GM18511 (cell line): ENCODE measurements at regions not wholly inside any gene's neighbourhood (a gene's known extent, or its start where the extent isn't known, plus 50 kb on each side); places are given as distances from the start of the nearest gene placed in this dataset.
"Not testable (repeated sequence)": the region's sequence is repeated elsewhere in the genome, so short reads cannot be mapped to it uniquely, and the experiment has no call there.

Experiments used
- ATAC-seq: cut with Tn5 transposase; IDR thresholded peaks from one replicate; pipeline ENCODE4 v1.9.1; 2021; ENCODE audit warnings: mild to moderate bottlenecking, moderate library complexity; ENCODE audit not compliant: unreplicated experiment

DNA sequence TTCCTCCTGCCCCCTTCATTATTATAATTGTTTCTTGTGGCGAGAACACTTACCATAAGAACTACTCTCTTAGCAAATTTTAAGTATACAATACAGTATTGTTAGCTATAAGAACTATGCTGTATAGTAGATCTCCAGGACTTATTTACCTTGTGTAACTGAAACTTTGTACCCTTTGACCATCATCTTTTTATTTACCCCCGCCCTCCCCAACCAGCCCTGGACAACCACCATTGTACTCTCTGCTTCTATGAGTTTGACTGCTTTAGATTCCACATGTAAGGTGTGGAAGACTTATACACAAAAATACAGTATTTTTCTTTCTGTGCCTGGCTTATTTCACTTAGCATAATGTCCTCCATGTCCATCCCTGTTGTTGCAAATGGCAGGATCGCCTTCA lies 161.1 kb downstream of the PHF8 start:
- ATAC-seq, result no peak

- ATAC-seq, result no peak
Measured at GRCh38 chrX:53882331-53882730, 161.9 kb downstream of the PHF8 start.

- not testable (repeated sequence) for ATAC-seq
Measured at GRCh38 chrX:53880786-53881185, 163.5 kb downstream of the PHF8 start.

DNA sequence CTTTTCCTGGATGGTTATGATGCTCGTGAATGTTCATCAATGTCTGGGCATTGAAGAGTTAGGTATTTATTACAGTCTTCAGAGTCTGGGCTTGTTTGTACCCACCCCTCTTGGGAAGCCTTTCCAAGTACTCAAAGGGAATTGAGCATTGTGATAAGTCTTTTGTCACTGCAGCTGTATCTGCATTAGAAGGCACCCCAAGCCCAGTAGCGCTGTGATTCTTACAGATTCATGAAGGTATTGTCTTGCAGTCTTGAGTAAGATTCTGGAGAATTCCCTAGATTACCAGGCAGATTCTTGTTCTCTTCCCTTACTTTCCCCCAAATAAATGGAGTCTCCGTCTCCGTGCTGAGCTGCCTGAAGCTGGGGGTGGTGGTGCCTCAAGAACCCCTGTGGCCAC lies 173.4 kb upstream of the HUWE1 start:
- no peak for ATAC-seq

DNA sequence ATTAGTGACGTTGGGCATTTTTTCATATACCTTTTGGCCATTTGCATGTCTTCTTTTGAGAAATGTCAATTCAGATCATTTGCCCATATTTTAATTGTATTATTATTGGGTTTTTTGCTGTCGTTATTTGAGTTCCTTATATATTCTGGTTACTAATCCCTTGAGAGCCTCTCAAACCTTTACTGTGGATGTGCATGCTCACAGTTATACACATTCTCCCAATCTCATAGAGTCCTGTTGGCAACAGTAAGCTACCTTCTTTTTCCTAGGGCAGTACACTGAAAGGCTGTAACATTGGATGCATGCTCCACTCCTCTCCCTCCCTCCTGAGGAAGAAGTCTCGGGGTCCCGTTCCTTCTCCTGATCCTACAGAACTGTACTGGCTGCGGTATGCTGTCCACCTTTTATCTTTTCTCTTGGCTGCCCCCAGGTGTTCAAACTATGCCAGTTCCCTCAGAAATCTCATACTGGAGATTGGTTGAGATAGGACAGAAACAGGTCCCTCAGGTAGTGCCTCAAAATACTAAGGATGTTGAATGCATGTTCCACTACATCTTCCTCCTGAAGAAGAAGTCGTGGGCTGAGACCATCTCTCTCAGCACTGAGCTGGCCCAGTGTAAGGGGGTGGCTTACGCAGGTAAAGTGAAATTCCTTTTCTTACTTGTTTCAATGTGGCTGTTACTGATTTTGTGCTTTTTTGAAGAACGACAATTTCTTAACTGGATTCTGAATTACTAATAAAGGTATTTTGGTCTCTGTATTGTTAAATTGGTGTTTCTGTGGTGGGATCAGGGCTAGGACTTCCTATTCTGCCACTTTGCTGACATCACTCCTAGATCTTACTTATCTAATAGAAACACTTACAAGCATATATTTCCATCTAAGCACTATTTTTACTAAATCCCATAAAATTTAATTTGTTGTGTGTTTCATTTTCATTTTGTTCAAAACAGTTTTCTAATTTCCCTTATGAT lies 145.4 kb upstream of the HUWE1 start:
- peak; percentile 80 for ATAC-seq

GRCh38 chrX:53824686-53825085 lies 138.2 kb upstream of the HUWE1 start:
- ATAC-seq, result no peak

DNA sequence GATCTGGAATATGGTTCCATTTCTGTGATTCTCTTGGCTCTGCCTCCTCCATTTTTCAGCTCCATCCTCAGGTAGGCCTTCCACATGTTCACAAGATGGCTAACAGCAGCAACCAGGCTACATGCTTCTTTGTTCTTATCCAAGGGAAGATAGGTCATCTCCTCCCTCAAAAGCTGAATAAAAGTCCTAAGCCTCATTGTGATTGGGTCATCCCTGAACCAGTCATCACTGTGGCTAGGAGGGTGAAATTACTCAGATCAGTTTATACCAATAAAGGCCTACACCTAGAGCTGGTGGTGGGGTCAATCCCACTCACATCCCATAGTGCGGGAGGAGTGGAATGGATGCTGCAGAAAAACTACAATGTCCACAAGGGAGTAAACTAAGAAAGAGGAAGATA lies 131.6 kb upstream of the HUWE1 start:
- ATAC-seq, result not testable (repeated sequence)

- no peak for ATAC-seq
Measured at GRCh38 chrX:53817548-53817947, 131.0 kb upstream of the HUWE1 start.

GRCh38 chrX:53813670-53814440 lies 127.3 kb upstream of the HUWE1 start:
- no peak for ATAC-seq

DNA sequence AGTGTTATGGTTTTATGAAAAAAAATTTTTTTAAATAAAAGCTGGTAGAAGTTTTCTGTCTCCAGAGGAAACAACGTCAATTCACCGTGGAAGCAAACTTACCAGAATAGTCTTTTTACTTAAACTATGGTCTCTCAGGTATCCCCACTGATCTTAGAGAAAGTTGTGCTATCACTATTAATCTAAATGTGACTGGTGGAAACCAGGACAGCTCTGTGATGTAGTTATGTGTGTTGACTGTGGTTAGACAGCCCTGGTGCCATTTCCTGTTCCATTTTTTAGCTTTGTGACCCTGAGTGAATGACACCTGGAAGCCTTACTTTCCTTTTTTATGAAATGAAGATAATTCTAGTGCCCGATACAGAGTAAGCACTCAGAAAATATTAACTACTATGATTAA lies 111.8 kb upstream of the HUWE1 start:
- no peak for ATAC-seq

- no peak for ATAC-seq
Measured at GRCh38 chrX:53795576-53795975, 109.1 kb upstream of the HUWE1 start.

- ATAC-seq, result no peak
Measured at GRCh38 chrX:53794181-53794580, 107.7 kb upstream of the HUWE1 start.

- no peak for ATAC-seq
Measured at GRCh38 chrX:53768865-53769264, 82.3 kb upstream of the HUWE1 start.

DNA sequence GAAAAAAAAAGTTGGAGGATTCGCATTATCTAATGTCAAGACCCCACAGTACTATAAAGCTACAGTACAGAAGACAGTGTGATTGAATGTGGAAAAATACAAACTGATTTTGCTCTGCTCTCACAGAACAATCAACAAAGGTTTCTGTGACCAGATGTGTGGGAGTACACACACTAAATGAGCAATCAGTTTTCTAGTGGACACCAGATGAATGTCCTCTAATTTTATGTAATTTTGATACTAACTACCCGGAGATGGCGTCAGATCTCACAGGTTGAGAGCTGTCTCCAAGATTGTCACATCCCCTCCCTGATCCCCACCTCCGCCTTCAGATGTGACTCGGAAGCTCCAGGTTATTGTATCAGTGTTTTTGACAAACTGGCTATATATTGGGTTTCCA lies 81.9 kb upstream of the HUWE1 start:
- ATAC-seq, result no peak

DNA sequence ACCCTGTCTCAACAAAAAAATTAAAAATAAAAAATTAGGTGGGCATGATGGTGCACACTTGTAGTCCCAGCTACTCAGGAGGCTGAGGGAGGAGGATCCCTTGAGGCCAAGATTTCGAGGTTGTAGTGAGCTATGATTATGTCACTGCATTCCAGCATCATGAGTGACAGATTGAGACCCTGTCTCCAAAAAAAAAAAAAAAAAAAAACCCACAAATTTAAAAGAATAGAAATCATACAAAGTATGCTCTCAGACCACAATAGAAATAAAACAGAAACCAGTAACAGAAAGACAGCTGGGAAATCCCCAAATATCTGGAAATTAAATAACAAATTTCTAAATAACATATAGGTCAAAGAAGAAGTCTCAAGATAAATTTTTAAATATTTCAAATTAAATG lies 81.0 kb upstream of the HUWE1 start:
- ATAC-seq, result no peak

GRCh38 chrX:53757181-53757580 lies 70.7 kb upstream of the HUWE1 start:
- ATAC-seq, result not testable (repeated sequence)

DNA sequence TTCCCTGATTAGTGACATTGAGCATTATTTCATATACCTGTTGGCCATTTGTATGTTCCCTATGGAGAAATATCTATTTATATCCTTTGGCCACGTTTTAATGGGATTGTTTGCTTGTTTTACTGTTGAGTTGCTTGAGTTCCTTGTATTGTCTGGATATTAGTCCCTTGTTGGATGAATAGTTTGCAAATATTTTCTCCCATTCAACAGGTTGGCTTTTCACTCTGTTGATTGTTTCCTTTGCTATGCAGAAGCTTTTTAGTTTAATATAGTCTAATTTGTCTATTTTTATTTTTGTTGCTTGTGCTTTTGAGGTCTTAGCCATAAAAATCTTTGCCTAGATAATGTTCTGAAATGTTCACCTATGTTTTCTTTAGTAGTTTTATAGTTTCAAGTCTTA lies 60.2 kb upstream of the HUWE1 start:
- no peak for ATAC-seq

DNA sequence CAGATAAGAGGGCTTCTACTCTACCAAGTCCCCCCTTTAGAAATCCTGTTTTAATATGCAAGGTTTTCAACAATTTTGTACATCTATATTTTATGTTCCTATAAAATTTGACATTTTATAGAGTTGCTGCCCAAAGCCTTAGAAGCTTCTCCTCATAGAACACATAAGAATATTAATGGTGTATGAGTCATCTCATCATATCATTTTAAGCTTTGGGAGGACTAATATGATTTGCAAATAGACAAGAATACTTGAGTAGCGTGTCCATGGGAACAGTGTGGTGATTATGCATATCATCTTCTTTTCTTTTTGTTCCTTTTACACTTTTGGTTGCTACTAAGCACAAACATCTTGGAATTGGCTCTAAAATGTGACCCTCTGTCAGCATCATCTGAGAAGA lies 56.7 kb upstream of the HUWE1 start:
- no peak for ATAC-seq

GRCh38 chrX:53738370-53738906 lies 51.9 kb upstream of the HUWE1 start:
- no peak for ATAC-seq
